HG02759 (cell line): ENCODE measurements at regions not wholly inside any gene's neighbourhood (a gene's known extent, or its start where the extent isn't known, plus 50 kb on each side); places are given as distances from the start of the nearest gene placed in this dataset.

ENCODE experiments used
- ATAC-seq: cut with Tn5 transposase; IDR thresholded peaks from one replicate; pipeline ENCODE4 v1.9.1; 2021; ENCODE audit warnings: mild to moderate bottlenecking, moderate library complexity; ENCODE audit not compliant: unreplicated experiment

- no peak for ATAC-seq
Observed at GRCh38 chr10:4316161-4316810, 509.7 kb upstream of the AKR1E2 start.

- no peak for ATAC-seq
Observed at GRCh38 chr10:4315551-4315950, 510.5 kb upstream of the AKR1E2 start.

GRCh38 chr10:4313051-4313450 is 513.0 kb upstream of the AKR1E2 start:
- no peak for ATAC-seq

GRCh38 chr10:4312051-4312835 is 513.8 kb upstream of the AKR1E2 start:
- ATAC-seq, result no peak

- ATAC-seq, result no peak
Observed at GRCh38 chr10:4310172-4310571, 515.8 kb upstream of the AKR1E2 start.

GRCh38 chr10:4307910-4308309 is 518.1 kb upstream of the AKR1E2 start:
- ATAC-seq, result no peak

GRCh38 chr10:4306871-4307270 is 519.1 kb upstream of the AKR1E2 start:
- no peak for ATAC-seq

GRCh38 chr10:4303045-4303444 is 518.0 kb upstream of the KLF6 start:
- ATAC-seq, result no peak

GRCh38 chr10:4301291-4302045 is 516.5 kb upstream of the KLF6 start:
- no peak for ATAC-seq

GRCh38 chr10:4296161-4296560 is 511.2 kb upstream of the KLF6 start:
- no peak for ATAC-seq

GRCh38 chr10:4294996-4295792 is 510.2 kb upstream of the KLF6 start:
- ATAC-seq, result no peak

GRCh38 chr10:4294271-4294670 is 509.3 kb upstream of the KLF6 start:
- no peak for ATAC-seq

GRCh38 chr10:4291990-4292389 is 507.0 kb upstream of the KLF6 start:
- ATAC-seq, result no peak

- no peak for ATAC-seq
Observed at GRCh38 chr10:4285121-4285520, 500.1 kb upstream of the KLF6 start.

- no peak for ATAC-seq
Observed at GRCh38 chr10:4283846-4284610, 499.0 kb upstream of the KLF6 start.

GRCh38 chr10:4282496-4282895 is 497.5 kb upstream of the KLF6 start:
- no peak for ATAC-seq

- no peak for ATAC-seq
Observed at GRCh38 chr10:4281190-4281825, 496.3 kb upstream of the KLF6 start.

GRCh38 chr10:4280461-4281189 is 495.6 kb upstream of the KLF6 start:
- no peak for ATAC-seq

- ATAC-seq, result no peak
Observed at GRCh38 chr10:4279655-4280054, 494.6 kb upstream of the KLF6 start.
